HEK293 (cell line): ENCODE measurements at regions not wholly inside any gene's neighbourhood (a gene's known extent, or its start where the extent isn't known, plus 50 kb on each side); places are given as distances from the start of the nearest gene placed in this dataset.

ENCODE experiments used
- CTCF ChIA-PET: fragments of 350-600 bp; formaldehyde crosslinking; extraction: SDS; loops from one replicate; lab custom pipeline; 2021; ENCODE audit warnings: antibody characterized with exemption; lab: Yijun Ruan, JAX
- POLR2A ChIA-PET: fragments of 300-600 bp; formaldehyde crosslinking; extraction: SDS; loops from one replicate; lab custom pipeline; 2020; ENCODE audit warnings: antibody characterized with exemption, inconsistent platforms; lab: Yijun Ruan, JAX
- H3K27ac ChIP-seq: fragments of 200-500 bp; sonication (Bioruptor generic); 2 replicates; pipeline ENCODE4 v1.5.1; 2014; ENCODE audit warnings: low read depth, low read length, control low read depth, inconsistent platforms; ENCODE audit errors: extremely low read depth
- H3K36me3 ChIP-seq, 2 experiments: fragments of 200-500 bp in 1 of 2; sonication (Bioruptor generic) in 1 of 2; 1 replicate in 1 of 2; 2 replicates in 1 of 2; pipeline ENCODE4 v1.5.1; 2014 to 2017; ENCODE audit warnings: inconsistent platforms in 2 of 2, low read length in 2 of 2; ENCODE audit not compliant: control insufficient read depth in 2 of 2, insufficient read depth in 1 of 2
- H3K4me1 ChIP-seq: fragments of 200-500 bp; sonication (Bioruptor generic); 2 replicates; pipeline ENCODE4 v1.5.1; 2014; ENCODE audit warnings: mild to moderate bottlenecking, low read length, inconsistent platforms; ENCODE audit not compliant: control insufficient read depth, insufficient read depth
- H3K4me3 ChIP-seq: 2 replicates; pipeline ENCODE4 v1.5.1; 2011; ENCODE audit warnings: low read depth, mild to moderate bottlenecking, control low read depth, low read length, moderate library complexity
- H3K9me3 ChIP-seq: fragments of 200-500 bp; sonication (Bioruptor generic); 2 replicates; pipeline ENCODE4 v1.5.1; 2014; ENCODE audit warnings: low read depth, low read length, inconsistent platforms; ENCODE audit not compliant: control insufficient read depth, insufficient read depth
- KLF9 ChIP-seq: fragments of 450-650 bp; formaldehyde crosslinking; IDR thresholded peaks from 2 replicates; pipeline ENCODE4 v1.5.1; 2016; ENCODE audit warnings: missing biosample characterization, missing genetic modification characterization, low read depth
- MZF1 ChIP-seq: fragments of 450-650 bp; formaldehyde crosslinking; IDR thresholded peaks from 2 replicates; pipeline ENCODE4 v1.5.1; 2017; ENCODE audit warnings: missing biosample characterization, missing genetic modification characterization, borderline replicate concordance
- PRDM2 ChIP-seq: fragments of 450-650 bp; formaldehyde crosslinking; IDR thresholded peaks from 2 replicates; pipeline ENCODE4 v1.5.1; 2016; ENCODE audit warnings: missing biosample characterization, missing genetic modification characterization, borderline replicate concordance
- PRDM4 ChIP-seq: fragments of 450-650 bp; formaldehyde crosslinking; IDR thresholded peaks from 2 replicates; pipeline ENCODE4 v1.5.1; 2017; ENCODE audit warnings: missing biosample characterization, missing genetic modification characterization
- WT1 ChIP-seq: fragments of 450-650 bp; formaldehyde crosslinking; IDR thresholded peaks from 2 replicates; pipeline ENCODE4 v1.5.1; 2016; ENCODE audit warnings: missing biosample characterization, missing genetic modification characterization
- ZBTB20 ChIP-seq: fragments of 450-650 bp; formaldehyde crosslinking; IDR thresholded peaks from 2 replicates; pipeline ENCODE4 v1.5.1; 2016; ENCODE audit warnings: missing biosample characterization, missing genetic modification characterization
- ZEB2 ChIP-seq: fragments of 450-650 bp; formaldehyde crosslinking; IDR thresholded peaks from 2 replicates; pipeline ENCODE4 v1.5.1; 2016; ENCODE audit warnings: missing biosample characterization, missing genetic modification characterization
- ZNF112 ChIP-seq: fragments of 450-650 bp; formaldehyde crosslinking; IDR thresholded peaks from 2 replicates; pipeline ENCODE4 v1.5.0; 2017; ENCODE audit warnings: missing biosample characterization, missing genetic modification characterization
- ZNF146 ChIP-seq: fragments of 450-650 bp; formaldehyde crosslinking; IDR thresholded peaks from 2 replicates; pipeline ENCODE4 v1.5.1; 2016; ENCODE audit warnings: missing biosample characterization, missing genetic modification characterization
- ZNF26 ChIP-seq: fragments of 450-650 bp; formaldehyde crosslinking; IDR thresholded peaks from 2 replicates; pipeline ENCODE4 v1.5.1; 2016; ENCODE audit warnings: missing biosample characterization, missing genetic modification characterization
- ZNF302 ChIP-seq: fragments of 450-650 bp; formaldehyde crosslinking; IDR thresholded peaks from 2 replicates; pipeline ENCODE4 v1.5.1; 2016; ENCODE audit warnings: missing biosample characterization, missing genetic modification characterization, low read depth
- ZNF37A ChIP-seq: fragments of 450-650 bp; IDR thresholded peaks from 2 replicates; pipeline ENCODE4 v1.5.1; 2018; ENCODE audit warnings: missing biosample characterization, missing genetic modification characterization
- ZNF518A ChIP-seq: fragments of 450-650 bp; formaldehyde crosslinking; conservative IDR thresholded peaks from 2 replicates; pipeline ENCODE4 v1.5.1; 2016; ENCODE audit warnings: low read depth, missing biosample characterization, missing genetic modification characterization
- ZNF549 ChIP-seq: fragments of 450-650 bp; IDR thresholded peaks from 2 replicates; pipeline ENCODE4 v1.5.1; 2018; ENCODE audit warnings: missing biosample characterization, missing genetic modification characterization, mild to moderate bottlenecking, inconsistent platforms, moderate library complexity
- ZNF621 ChIP-seq: fragments of 450-650 bp; formaldehyde crosslinking; IDR thresholded peaks from 2 replicates; pipeline ENCODE4 v1.5.1; 2017; ENCODE audit warnings: missing biosample characterization, missing genetic modification characterization
- ZNF626 ChIP-seq: fragments of 450-650 bp; sonication (Bioruptor Pico); formaldehyde crosslinking; IDR thresholded peaks from 2 replicates; pipeline ENCODE4 v1.5.1; 2018; ENCODE audit warnings: missing biosample characterization, missing genetic modification characterization, inconsistent platforms
- ZNF76 ChIP-seq: fragments of 450-650 bp; formaldehyde crosslinking; IDR thresholded peaks from 2 replicates; pipeline ENCODE4; 2016; ENCODE audit warnings: low read depth, missing biosample characterization, missing genetic modification characterization, borderline replicate concordance
- ZNF837 ChIP-seq: fragments of 450-650 bp; formaldehyde crosslinking; IDR thresholded peaks from 2 replicates; pipeline ENCODE4 v1.5.1; 2016; ENCODE audit warnings: missing biosample characterization, missing genetic modification characterization

- TF ChIP-seq PRDM2 (tag by site-specific recombination): no peak
- no peak for TF ChIP-seq ZNF549 (tag by site-specific recombination)
- TF ChIP-seq ZNF621 (tag by site-specific recombination): no peak
- TF ChIP-seq ZNF37A (tag by site-specific recombination): no peak
These were observed 218.5 kb downstream of the TLE1 start (continued) for GRCh38 chr9:81470864-81471263.

- no peak overlapping the region for H3K27ac ChIP-seq
- no peaks in the 10 kb centered on the region for H3K9me3 ChIP-seq
- H3K4me3 ChIP-seq: no peak overlapping the region
- no peaks in the 10 kb centered on the region for H3K36me3 ChIP-seq
- H3K4me1 ChIP-seq: no peaks in the 10 kb centered on the region
- no peak for TF ChIP-seq ZNF837
- ChIA-PET POLR2A (no interaction called here), CTCF (interaction anchor here (0.6 kb wide), 1 partner anchor 8 kb away, joined by 3 read pairs; no protein-coding TSS in a partner anchor)
These were observed 221.2 kb downstream of the TLE1 start for GRCh38 chr9:81468084-81468595.

GRCh38 chr9:81466981-81467380 lies 222.4 kb downstream of the TLE1 start:
- Histone ChIP-seq H3K36me3 (no peaks in the 10 kb centered on the region), H3K4me3 (no peak overlapping the region), H3K27ac (no peak overlapping the region), H3K9me3 (no peaks in the 10 kb centered on the region), H3K4me1 (no peaks in the 10 kb centered on the region)
- no peak for TF ChIP-seq ZNF26 (tag by site-specific recombination)
- no peak for TF ChIP-seq ZNF626 (tag by site-specific recombination)
- no peak for TF ChIP-seq ZNF837
- no peak for TF ChIP-seq PRDM4 (tag by site-specific recombination)
- TF ChIP-seq ZNF302: no peak
- TF ChIP-seq MZF1 (tag by site-specific recombination): no peak
- no peak for TF ChIP-seq KLF9 (tag by site-specific recombination)
- TF ChIP-seq ZNF146 (tag by site-specific recombination): no peak
- no peak for TF ChIP-seq WT1 (tag by site-specific recombination)
- no peak for TF ChIP-seq ZBTB20
- no peak for TF ChIP-seq ZEB2 (tag by site-specific recombination)
- TF ChIP-seq ZNF518A (tag by site-specific recombination): no peak
- TF ChIP-seq ZNF112 (tag by site-specific recombination): no peak
- no peak for TF ChIP-seq ZNF76 (tag by site-specific recombination)
- ChIA-PET POLR2A (no interaction called here), CTCF (no interaction called here)
